KBM-7 (cell line): ENCODE measurements at regions not wholly inside any gene's neighbourhood (a gene's known extent, or its start where the extent isn't known, plus 50 kb on each side); places are given as distances from the start of the nearest gene placed in this dataset.

Experiments used
- DNase-seq: peaks from one replicate; pipeline ENCODE4 v3.0.0-alpha.2; 2015
- in situ Hi-C: fragments of 300-500 bp; cut with MboI; formaldehyde crosslinking; loops from 2 replicates; pipeline ENCODE4 v1.14.3; 2020; ENCODE audit warnings: low sequenced_read_pairs, low pct_unique_long_range_greater_than_20kb, mixed read lengths

GRCh38 chr11:131206671-131207070, 163.7 kb upstream of the NTM start:
- no peak for DNase-seq
- in situ Hi-C loops: no loop called here

- DNase-seq: no peak
- in situ Hi-C loops: no loop called here
These were observed 162.5 kb upstream of the NTM start for GRCh38 chr11:131207901-131208300.

GRCh38 chr11:131217313-131218310, 152.8 kb upstream of the NTM start:
- no peak for DNase-seq
- in situ Hi-C loops: no loop called here

GRCh38 chr11:131218542-131218941, 151.9 kb upstream of the NTM start:
- DNase-seq: no peak
- in situ Hi-C loops: no loop called here

- no peak for DNase-seq
- in situ Hi-C loops: no loop called here
These were observed 150.8 kb upstream of the NTM start for GRCh38 chr11:131219646-131220045.

- DNase-seq: no peak
- in situ Hi-C loops: no loop called here
These were observed 147.0 kb upstream of the NTM start for GRCh38 chr11:131223198-131223991.

GRCh38 chr11:131228378-131228777, 142.0 kb upstream of the NTM start:
- DNase-seq: no peak
- in situ Hi-C loops: no loop called here

GRCh38 chr11:131229221-131229620, 141.2 kb upstream of the NTM start:
- DNase-seq: no peak
- in situ Hi-C loops: no loop called here

GRCh38 chr11:131231317-131231940, 139.0 kb upstream of the NTM start:
- no peak for DNase-seq
- in situ Hi-C loops: no loop called here

GRCh38 chr11:131232261-131232660, 138.2 kb upstream of the NTM start:
- no peak for DNase-seq
- in situ Hi-C loops: no loop called here

GRCh38 chr11:131234221-131234620, 136.2 kb upstream of the NTM start:
- DNase-seq: no peak
- in situ Hi-C loops: no loop called here

GRCh38 chr11:131235328-131236298, 134.8 kb upstream of the NTM start:
- DNase-seq: no peak
- in situ Hi-C loops: no loop called here

GRCh38 chr11:131240421-131240820, 130.0 kb upstream of the NTM start:
- in situ Hi-C loops: no loop called here

GRCh38 chr11:131242476-131243000, 127.9 kb upstream of the NTM start:
- in situ Hi-C loops: no loop called here

More at GRCh38 chr11:131240421-131240820, 130.0 kb upstream of the NTM start:
- no peak for DNase-seq

GRCh38 chr11:131246156-131246555, 124.3 kb upstream of the NTM start:
- in situ Hi-C loops: no loop called here
- no peak for DNase-seq

More at GRCh38 chr11:131242476-131243000, 127.9 kb upstream of the NTM start:
- DNase-seq: no peak

GRCh38 chr11:131246663-131247062, 123.8 kb upstream of the NTM start:
- DNase-seq: peak; percentile 11
- in situ Hi-C loops: no loop called here

- in situ Hi-C loops: no loop called here
- no peak for DNase-seq
These were observed 121.8 kb upstream of the NTM start for GRCh38 chr11:131248588-131248987.

- in situ Hi-C loops: no loop called here
- DNase-seq: no peak
These were observed 117.2 kb upstream of the NTM start for GRCh38 chr11:131253142-131253655.
